Natural killer cell treated with Interleukin-12 subunit alpha and Interleukin-12 subunit beta and Interleukin-15 and Interleukin-18, amount 100 ng/mL, for 72 hours (primary cell): ENCODE measurements at regions not wholly inside any gene's neighbourhood (a gene's known extent, or its start where the extent isn't known, plus 50 kb on each side); places are given as distances from the start of the nearest gene placed in this dataset.
"Not testable (repeated sequence)": the region's sequence is repeated elsewhere in the genome, so short reads cannot be mapped to it uniquely, and the experiment has no call there.

Experiments used
- ATAC-seq, 2 donors: fragments of 150-1000 bp; cut with Tn5 transposase in 1 of 2; sonication (Bioruptor Pico), chemical (Tn5 transposase) in 1 of 2; 2 replicates each; pipeline ENCODE4 v1.10.0; 2021
- DNase-seq: peaks from one replicate; pipeline ENCODE4 v3.0.0; 2022; ENCODE audit warnings: low spot score
- H3K27ac Mint-ChIP-seq, 2 donors: 1 replicate in 1 of 2; 2 replicates in 1 of 2; pipeline ENCODE4 v1.8.0; 2022; ENCODE audit warnings: mixed read lengths in 2 of 2, mild to moderate bottlenecking in 1 of 2, moderate library complexity in 1 of 2
- H3K27me3 Mint-ChIP-seq, 2 donors: 1 replicate in 1 of 2; 2 replicates in 1 of 2; pipeline ENCODE4 v1.8.0; 2022; ENCODE audit warnings: mixed read lengths in 2 of 2
- H3K36me3 Mint-ChIP-seq: one replicate; pipeline ENCODE4 v1.8.0; 2022; ENCODE audit warnings: mixed read lengths
- H3K4me1 Mint-ChIP-seq, 2 donors: 1 replicate in 1 of 2; 2 replicates in 1 of 2; pipeline ENCODE4 v1.8.0; 2022; ENCODE audit warnings: low read depth in 2 of 2, mixed read lengths in 2 of 2, mild to moderate bottlenecking in 1 of 2
- H3K4me3 Mint-ChIP-seq: one replicate; pipeline ENCODE4 v1.8.0; 2022; ENCODE audit warnings: mixed read lengths
- H3K9me3 Mint-ChIP-seq: 2 replicates; pipeline ENCODE4 v1.8.0; 2022; ENCODE audit warnings: mixed read lengths

DNA sequence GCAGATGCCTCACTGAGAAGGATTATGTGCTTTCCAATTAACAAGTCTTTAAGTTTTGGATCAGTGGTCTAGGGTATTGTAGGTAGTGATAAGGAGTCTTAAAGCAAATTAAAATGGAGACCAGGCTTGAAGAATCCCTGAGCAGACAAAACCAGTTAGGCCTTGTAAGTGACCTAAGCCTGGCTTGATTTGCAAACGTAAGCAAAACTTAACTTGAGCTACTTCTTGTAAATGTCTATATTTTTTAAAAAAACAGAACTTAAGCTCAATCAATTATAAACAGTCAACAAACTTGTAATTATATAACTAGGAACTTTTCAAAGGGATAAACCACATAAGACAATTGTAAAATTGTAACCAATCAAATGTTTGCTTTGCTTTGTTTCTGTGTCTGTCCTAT lies 72.7 kb upstream of the NALF2 start:
- Mint-ChIP-seq H3K27ac (no peak overlapping the region), H3K4me1 (no peaks in the 10 kb centered on the region), H3K36me3 (no peaks in the 10 kb centered on the region), H3K4me3 (no peak overlapping the region), H3K9me3 (no peaks in the 10 kb centered on the region), H3K27me3 (peaks cover 26% of the 10 kb centered on the region in 2 donors)
- DNase-seq (no peak), ATAC-seq (no peak)

GRCh38 chrX:69430785-69431184 lies 73.3 kb upstream of the NALF2 start:
- H3K9me3 Mint-ChIP-seq, result no peaks in the 10 kb centered on the region
- H3K4me3 Mint-ChIP-seq, result no peak overlapping the region
- no peaks in the 10 kb centered on the region for H3K4me1 Mint-ChIP-seq
- DNase-seq (no peak), ATAC-seq (no peak)
- peaks cover 26 to 28% of the 10 kb centered on the region in 2 donors for H3K27me3 Mint-ChIP-seq
- no peaks in the 10 kb centered on the region for H3K36me3 Mint-ChIP-seq
- no peak overlapping the region for H3K27ac Mint-ChIP-seq

DNA sequence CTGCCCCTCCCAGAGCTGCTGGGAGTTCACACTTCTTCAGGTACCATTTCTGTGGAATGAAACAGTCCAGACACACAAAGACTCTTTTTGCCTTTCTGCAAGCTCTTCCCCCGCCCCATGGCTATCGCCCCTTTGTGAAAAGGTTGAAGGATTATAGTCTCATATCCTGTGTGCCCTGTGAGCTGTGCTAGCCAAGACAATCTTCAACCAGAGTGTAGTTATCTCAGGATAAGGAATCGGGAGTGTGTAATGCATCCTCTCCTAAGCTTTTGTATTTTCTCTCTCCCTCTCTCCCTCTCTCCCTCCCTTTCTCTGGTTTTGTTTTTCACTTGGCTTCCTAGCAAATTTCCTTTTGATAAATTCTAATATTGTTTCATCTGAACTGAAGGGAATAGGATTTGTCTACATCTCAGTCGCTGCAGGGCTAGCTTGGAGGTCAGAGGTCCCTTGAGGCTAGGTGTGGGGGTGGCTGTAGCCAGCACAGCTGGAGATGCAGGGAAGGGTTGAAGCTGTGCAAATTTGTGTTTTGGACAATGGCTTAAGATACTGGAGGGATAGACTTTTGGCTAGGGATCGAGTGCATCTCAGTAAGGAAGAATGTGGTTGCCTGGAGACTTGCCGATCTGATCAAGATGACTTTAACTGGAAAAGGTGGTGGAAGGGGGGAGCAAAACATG lies 74.6 kb upstream of the NALF2 start:
- no peak for ATAC-seq
- no peak for DNase-seq
- no peaks in the 10 kb centered on the region for H3K36me3 Mint-ChIP-seq
- H3K4me3 Mint-ChIP-seq, result no peak overlapping the region
- H3K9me3 Mint-ChIP-seq, result no peaks in the 10 kb centered on the region
- peaks cover 26 to 30% of the 10 kb centered on the region in 2 donors for H3K27me3 Mint-ChIP-seq
- H3K4me1 Mint-ChIP-seq, result no peaks in the 10 kb centered on the region
- H3K27ac Mint-ChIP-seq, result no peak overlapping the region

GRCh38 chrX:69428216-69428615 lies 75.9 kb upstream of the NALF2 start:
- H3K27ac Mint-ChIP-seq, result no peak overlapping the region
- no peak overlapping the region for H3K4me3 Mint-ChIP-seq
- ATAC-seq (no peak), DNase-seq (no peak)
- H3K36me3 Mint-ChIP-seq, result no peaks in the 10 kb centered on the region
- peaks cover 26 to 33% of the 10 kb centered on the region in 2 donors for H3K27me3 Mint-ChIP-seq
- H3K4me1 Mint-ChIP-seq, result no peaks in the 10 kb centered on the region
- H3K9me3 Mint-ChIP-seq, result no peaks in the 10 kb centered on the region

DNA sequence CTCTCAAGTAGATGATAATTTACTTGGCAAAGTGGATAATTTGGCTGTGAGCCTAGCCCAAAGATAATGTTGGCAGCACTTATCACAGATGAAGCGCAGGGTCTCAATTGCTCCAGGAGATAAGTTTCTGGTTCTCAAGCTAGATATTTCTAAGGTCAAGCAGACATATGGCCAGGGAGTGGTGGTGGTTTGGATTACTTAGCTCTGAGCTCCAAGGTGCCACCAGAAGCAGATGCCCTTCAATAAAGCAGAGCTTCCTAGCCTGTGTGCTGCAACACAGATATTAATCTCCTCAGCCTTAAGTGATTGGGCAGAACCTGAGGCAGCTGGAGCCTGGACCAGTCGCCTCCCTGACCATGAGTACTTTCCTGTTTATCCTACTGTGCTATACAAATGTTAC lies 79.2 kb upstream of the NALF2 start:
- H3K4me3 Mint-ChIP-seq, result no peak overlapping the region
- H3K36me3 Mint-ChIP-seq, result no peaks in the 10 kb centered on the region
- H3K27me3 Mint-ChIP-seq, result peaks cover 19 to 22% of the 10 kb centered on the region in 2 donors
- no peak for ATAC-seq
- H3K9me3 Mint-ChIP-seq, result no peaks in the 10 kb centered on the region
- H3K27ac Mint-ChIP-seq, result no peak overlapping the region
- no peaks in the 10 kb centered on the region for H3K4me1 Mint-ChIP-seq
- no peak for DNase-seq

DNA sequence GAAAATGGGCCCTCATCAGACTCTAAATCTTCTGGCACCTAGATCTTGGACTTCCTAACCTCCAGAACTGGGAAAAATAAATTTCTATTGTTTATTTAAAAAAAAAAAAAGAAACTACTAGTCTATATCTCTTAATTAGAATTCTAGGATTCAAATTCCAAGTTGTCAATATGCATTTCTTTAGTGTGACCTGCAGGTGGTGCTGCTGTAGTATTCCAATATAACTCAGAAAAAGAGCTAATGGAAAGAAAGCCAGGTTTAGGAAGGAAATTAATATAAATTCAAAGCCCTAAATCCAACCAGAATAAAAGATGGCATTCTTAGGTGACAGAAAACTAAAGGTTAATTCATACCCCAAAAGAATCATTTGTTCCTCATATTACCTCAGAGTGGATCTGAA lies 80.0 kb upstream of the NALF2 start:
- Mint-ChIP-seq H3K4me1 (no peaks in the 10 kb centered on the region), H3K9me3 (no peaks in the 10 kb centered on the region), H3K27me3 (peaks cover 13 to 16% of the 10 kb centered on the region in 2 donors), H3K36me3 (no peaks in the 10 kb centered on the region), H3K4me3 (no peak overlapping the region), H3K27ac (no peak overlapping the region)
- DNase-seq (no peak), ATAC-seq (no peak)

DNA sequence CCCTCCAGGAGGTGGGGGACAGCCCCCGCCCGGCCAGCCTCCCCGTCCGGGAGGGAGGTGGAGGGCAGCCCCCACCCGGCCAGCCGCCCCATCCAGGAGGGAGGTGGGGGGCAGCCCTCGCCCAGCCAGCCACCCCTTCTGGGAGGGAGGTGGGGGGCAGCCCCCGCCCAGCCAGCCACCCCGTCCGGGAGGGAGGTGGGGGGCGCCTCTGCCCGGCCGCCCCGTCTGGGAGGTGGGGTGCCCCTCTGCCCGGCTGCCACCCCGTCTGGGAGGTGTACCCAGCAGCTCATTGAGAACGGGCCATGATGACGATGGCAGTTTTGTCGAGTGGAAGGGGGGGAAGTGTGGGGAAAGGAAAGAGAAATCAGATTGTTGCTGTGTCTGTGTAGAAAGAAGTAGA lies 81.9 kb upstream of the NALF2 start:
- not testable (repeated sequence) for DNase-seq, H3K27me3 Mint-ChIP-seq, H3K4me1 Mint-ChIP-seq, H3K4me3 Mint-ChIP-seq, H3K9me3 Mint-ChIP-seq, H3K36me3 Mint-ChIP-seq, H3K27ac Mint-ChIP-seq, ATAC-seq

GRCh38 chrX:69415698-69416097 lies 88.4 kb upstream of the NALF2 start:
- Mint-ChIP-seq H3K36me3 (no peaks in the 10 kb centered on the region), H3K9me3 (no peaks in the 10 kb centered on the region), H3K27ac (no peak overlapping the region), H3K4me3 (no peak overlapping the region), H3K4me1 (no peaks in the 10 kb centered on the region), H3K27me3 (peaks cover 0 to 3% of the 10 kb centered on the region in 2 donors)
- DNase-seq, result no peak
- no peak for ATAC-seq

- Mint-ChIP-seq H3K27me3 (no peaks in the 10 kb centered on the region), H3K27ac (no peak overlapping the region), H3K4me3 (no peak overlapping the region), H3K9me3 (no peaks in the 10 kb centered on the region), H3K4me1 (no peaks in the 10 kb centered on the region), H3K36me3 (no peaks in the 10 kb centered on the region)
- DNase-seq (no peak), ATAC-seq (no peak)
These were observed 91.5 kb upstream of the NALF2 start for GRCh38 chrX:69412661-69413060.

DNA sequence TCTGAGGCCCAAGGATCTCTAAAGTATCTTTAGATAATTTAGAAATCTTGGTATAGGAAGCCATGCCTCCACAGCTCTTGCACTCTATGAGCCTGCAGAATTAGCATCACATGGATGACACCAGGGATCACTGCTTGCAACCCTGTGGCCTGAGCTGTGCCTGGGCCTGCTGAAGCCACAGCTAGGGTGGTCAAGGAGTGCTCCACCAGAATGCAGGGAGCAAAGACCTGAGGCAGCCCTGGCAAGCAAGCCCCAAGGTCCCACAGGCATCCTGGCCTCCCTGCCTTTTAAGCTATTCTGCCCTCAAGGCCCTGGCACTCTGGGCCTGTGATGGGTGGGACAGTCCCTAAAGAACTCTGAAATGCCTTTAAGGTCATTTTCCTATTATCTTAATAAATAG lies 105.2 kb upstream of the NALF2 start:
- H3K4me1 Mint-ChIP-seq, result no peaks in the 10 kb centered on the region
- DNase-seq (no peak), ATAC-seq (no peak)
- H3K27ac Mint-ChIP-seq, result no peak overlapping the region
- peaks cover 0 to 20% of the 10 kb centered on the region in 2 donors for H3K27me3 Mint-ChIP-seq
- no peaks in the 10 kb centered on the region for H3K9me3 Mint-ChIP-seq
- no peak overlapping the region for H3K4me3 Mint-ChIP-seq
- no peaks in the 10 kb centered on the region for H3K36me3 Mint-ChIP-seq

DNA sequence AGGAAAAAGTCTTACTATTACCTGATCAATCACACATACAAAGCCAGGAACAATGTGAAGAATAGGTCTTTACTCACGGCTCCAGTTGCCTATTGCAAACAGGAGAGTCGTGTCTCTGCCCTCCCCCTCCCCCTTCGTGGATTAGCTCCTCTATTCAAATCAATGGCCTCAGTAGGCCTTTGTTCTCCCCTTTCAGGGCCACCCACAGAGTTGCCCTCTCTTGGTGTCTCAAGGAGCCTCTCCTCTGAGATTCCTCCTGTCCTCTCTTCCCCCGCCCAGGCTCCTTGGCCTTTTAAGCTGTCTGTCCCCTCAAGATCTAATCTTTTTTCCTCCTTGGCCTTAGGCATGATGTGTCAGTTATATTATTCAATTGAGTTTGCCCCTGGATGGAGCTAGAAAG lies 107.2 kb upstream of the NALF2 start:
- ATAC-seq (no peak), DNase-seq (no peak)
- H3K27me3 Mint-ChIP-seq, result peaks cover 0 to 23% of the 10 kb centered on the region in 2 donors
- H3K9me3 Mint-ChIP-seq, result no peaks in the 10 kb centered on the region
- H3K27ac Mint-ChIP-seq, result no peak overlapping the region
- no peaks in the 10 kb centered on the region for H3K4me1 Mint-ChIP-seq
- H3K36me3 Mint-ChIP-seq, result no peaks in the 10 kb centered on the region
- H3K4me3 Mint-ChIP-seq, result no peak overlapping the region

- ATAC-seq (no peak), DNase-seq (no peak)
- no peak overlapping the region for H3K27ac Mint-ChIP-seq
- H3K4me3 Mint-ChIP-seq, result no peak overlapping the region
- H3K27me3 Mint-ChIP-seq, result peaks cover 0 to 30% of the 10 kb centered on the region in 2 donors
- no peaks in the 10 kb centered on the region for H3K9me3 Mint-ChIP-seq
- no peaks in the 10 kb centered on the region for H3K4me1 Mint-ChIP-seq
- H3K36me3 Mint-ChIP-seq, result no peaks in the 10 kb centered on the region
These were observed 108.8 kb upstream of the NALF2 start for GRCh38 chrX:69395306-69395705.

- Mint-ChIP-seq H3K27me3 (peaks cover 6 to 29% of the 10 kb centered on the region in 2 donors), H3K36me3 (no peaks in the 10 kb centered on the region), H3K9me3 (no peaks in the 10 kb centered on the region), H3K27ac (no peak overlapping the region), H3K4me1 (no peaks in the 10 kb centered on the region), H3K4me3 (no peak overlapping the region)
- ATAC-seq (no peak), DNase-seq (no peak)
These were observed 115.0 kb upstream of the NALF2 start for GRCh38 chrX:69389101-69389501.

GRCh38 chrX:69388526-69388925 lies 115.6 kb upstream of the NALF2 start:
- Mint-ChIP-seq H3K27me3 (peaks cover 6 to 31% of the 10 kb centered on the region in 2 donors), H3K4me3 (no peak overlapping the region), H3K36me3 (no peaks in the 10 kb centered on the region), H3K4me1 (no peaks in the 10 kb centered on the region), H3K27ac (no peak overlapping the region), H3K9me3 (no peaks in the 10 kb centered on the region)
- no peak for ATAC-seq
- DNase-seq, result no peak
